ENCODE measurements at regions not wholly inside any gene's neighbourhood (a gene's known extent, or its start where the extent isn't known, plus 50 kb on each side); places are given as distances from the start of the nearest gene placed in this dataset.

- TF ChIP-seq SIN3A (IDR thresholded peaks at IDR 0.05; ENCODE audit: low read depth) (no peak), EZH2phosphoT487 (IDR thresholded peaks at IDR 0.05; ENCODE audit: borderline replicate concordance) (no peak), CBX3 (IDR thresholded peaks at IDR 0.05; ENCODE audit: low read depth) (no peak), POLR2AphosphoS5 (IDR thresholded peaks at IDR 0.05; ENCODE audit: low read depth, low read length) (no peak), CTCF (IDR thresholded peaks at IDR 0.05 in 2 of 3, conservative IDR thresholded peaks at IDR 0.05 in 1 of 3; ENCODE audit: borderline replicate concordance in 1 of 3, insufficient read depth in 1 of 3, low read depth in 2 of 3, low read length in 2 of 3) (no peak), SP1 (IDR thresholded peaks at IDR 0.05; ENCODE audit: low read depth) (no peak), CEBPB (IDR thresholded peaks at IDR 0.05; ENCODE audit: low read depth) (no peak), EZH2 (IDR thresholded peaks at IDR 0.05) (no peak)
Observed at GRCh38 chr20:4507288-4507719, 179.0 kb upstream of the PRNP start.
